Astrocyte (in vitro differentiated cells and primary cell): ENCODE measurements at regions not wholly inside any gene's neighbourhood (a gene's known extent, or its start where the extent isn't known, plus 50 kb on each side); places are given as distances from the start of the nearest gene placed in this dataset.

Experiments used
- DNase-seq: peaks from one replicate; pipeline ENCODE4 v3.0.0-alpha.2; 2010; ENCODE audit warnings: low read depth
- FAIRE-seq: peaks from 2 replicates; lab custom pipeline; 2011; peaks lifted over from hg19 to GRCh38; lab: Jason Lieb, UNC
- H2AFZ ChIP-seq: 2 replicates; pipeline ENCODE4 v1.6.0; 2012; ENCODE audit warnings: low read depth, low read length, inconsistent platforms
- H3K27ac ChIP-seq: 2 replicates; pipeline ENCODE4 v1.5.1; 2011; ENCODE audit warnings: low read depth, low read length, inconsistent platforms
- H3K27me3 ChIP-seq: 2 replicates; pipeline ENCODE4 v1.6.0; 2011; ENCODE audit warnings: low read length, inconsistent platforms; ENCODE audit not compliant: insufficient read depth
- H3K36me3 ChIP-seq: 2 replicates; pipeline ENCODE4 v1.5.1; 2011; ENCODE audit warnings: low read length, inconsistent platforms; ENCODE audit not compliant: insufficient read depth
- H3K4me1 ChIP-seq: 2 replicates; pipeline ENCODE4 v1.5.1; 2011; ENCODE audit warnings: low read length, inconsistent platforms; ENCODE audit not compliant: insufficient read depth
- H3K4me2 ChIP-seq: 2 replicates; pipeline ENCODE4 v1.6.0; 2012; ENCODE audit warnings: low read length, inconsistent platforms
- H3K4me3 ChIP-seq: 2 replicates; pipeline ENCODE4 v1.5.1; 2011; ENCODE audit warnings: low read depth, mild to moderate bottlenecking, low read length, inconsistent platforms; ENCODE audit not compliant: insufficient read depth
- H3K79me2 ChIP-seq: 2 replicates; pipeline ENCODE4 v1.6.0; 2012; ENCODE audit warnings: mild to moderate bottlenecking, low read length, inconsistent platforms; ENCODE audit not compliant: insufficient read depth
- H3K9ac ChIP-seq: 2 replicates; pipeline ENCODE4 v1.6.0; 2012; ENCODE audit warnings: mild to moderate bottlenecking, low read length, inconsistent platforms
- H3K9me3 ChIP-seq: 2 replicates; pipeline ENCODE4 v1.5.1; 2012; ENCODE audit warnings: low read depth, mild to moderate bottlenecking, low read length, inconsistent platforms; ENCODE audit not compliant: insufficient read depth
- H4K20me1 ChIP-seq: 2 replicates; pipeline ENCODE4 v1.6.0; 2012; ENCODE audit warnings: low read length, inconsistent platforms; ENCODE audit not compliant: insufficient read depth
- H3K27ac Mint-ChIP-seq: one replicate; pipeline ENCODE4 v1.8.0; 2021; ENCODE audit warnings: mild to moderate bottlenecking, mixed read lengths; ENCODE audit not compliant: unreplicated experiment
- H3K27me3 Mint-ChIP-seq: one replicate; pipeline ENCODE4 v1.8.0; 2021; ENCODE audit warnings: low read depth, mixed read lengths; ENCODE audit not compliant: unreplicated experiment
- H3K36me3 Mint-ChIP-seq: one replicate; pipeline ENCODE4 v1.8.0; 2021; ENCODE audit warnings: low read depth, mixed read lengths; ENCODE audit not compliant: unreplicated experiment
- H3K4me1 Mint-ChIP-seq: one replicate; pipeline ENCODE4 v1.8.0; 2021; ENCODE audit warnings: low read depth, mixed read lengths; ENCODE audit not compliant: unreplicated experiment
- H3K4me3 Mint-ChIP-seq: one replicate; pipeline ENCODE4 v1.8.0; 2021; ENCODE audit warnings: mild to moderate bottlenecking, moderate library complexity, mixed read lengths; ENCODE audit not compliant: unreplicated experiment
- H3K9me3 Mint-ChIP-seq: one replicate; pipeline ENCODE4 v1.8.0; 2021; ENCODE audit warnings: mild to moderate bottlenecking, mixed read lengths; ENCODE audit not compliant: unreplicated experiment
- CTCF ChIP-seq: IDR thresholded peaks from 2 replicates; pipeline ENCODE4 v1.5.1; 2011; ENCODE audit warnings: low read depth, mild to moderate bottlenecking, inconsistent platforms, low read length, moderate library complexity; ENCODE audit not compliant: insufficient read depth
- EZH2 ChIP-seq: IDR thresholded peaks from 2 replicates; pipeline ENCODE4 v1.6.1; 2012; ENCODE audit warnings: mild to moderate bottlenecking, low read length, inconsistent platforms; ENCODE audit not compliant: insufficient read depth

GRCh38 chr1:112320058-112320457, 76.0 kb upstream of the CTTNBP2NL start:
- Mint-ChIP-seq H3K4me1 (peaks cover 4% of the 10 kb centered on the region), H3K9me3 (no peaks in the 10 kb centered on the region), H3K27ac (no peak overlapping the region), H3K36me3 (no peaks in the 10 kb centered on the region), H3K27me3 (peaks cover 20% of the 10 kb centered on the region), H3K4me3 (no peak overlapping the region)
- H4K20me1 ChIP-seq = no peaks in the 10 kb centered on the region
- H3K36me3 ChIP-seq = no peaks in the 10 kb centered on the region
- TF ChIP-seq CTCF (no peak), EZH2 (no peak)
- no peak overlapping the region for H2AFZ ChIP-seq
- DNase-seq (no peak), FAIRE-seq (no peak)
- H3K27ac ChIP-seq = no peak overlapping the region
- H3K27me3 ChIP-seq = peaks cover 13% of the 10 kb centered on the region
- H3K4me3 ChIP-seq = no peak overlapping the region
- H3K4me2 ChIP-seq = no peak overlapping the region
- no peaks in the 10 kb centered on the region for H3K9me3 ChIP-seq
- no peaks in the 10 kb centered on the region for H3K79me2 ChIP-seq
- no peaks in the 10 kb centered on the region for H3K4me1 ChIP-seq
- H3K9ac ChIP-seq = no peak overlapping the region

- Mint-ChIP-seq H3K27ac (no peak overlapping the region), H3K4me1 (peaks cover 4% of the 10 kb centered on the region), H3K27me3 (peaks cover 25% of the 10 kb centered on the region), H3K4me3 (no peak overlapping the region), H3K36me3 (no peaks in the 10 kb centered on the region), H3K9me3 (no peaks in the 10 kb centered on the region)
- TF ChIP-seq CTCF (no peak), EZH2 (no peak)
- Histone ChIP-seq H3K4me3 (no peak overlapping the region), H3K9me3 (no peaks in the 10 kb centered on the region), H3K4me2 (no peak overlapping the region), H3K27me3 (peaks cover 15% of the 10 kb centered on the region), H3K27ac (no peak overlapping the region), H3K79me2 (no peaks in the 10 kb centered on the region), H2AFZ (no peak overlapping the region), H3K4me1 (no peaks in the 10 kb centered on the region), H4K20me1 (no peaks in the 10 kb centered on the region), H3K36me3 (no peaks in the 10 kb centered on the region), H3K9ac (no peak overlapping the region)
- DNase-seq = no peak
- FAIRE-seq = no peak
Observed at GRCh38 chr1:112322018-112322417, 74.0 kb upstream of the CTTNBP2NL start.

GRCh38 chr1:112322983-112323678, 72.9 kb upstream of the CTTNBP2NL start:
- FAIRE-seq (no peak), DNase-seq (no peak)
- Mint-ChIP-seq H3K4me1 (peaks cover 4% of the 10 kb centered on the region), H3K27me3 (peaks cover 25% of the 10 kb centered on the region), H3K27ac (no peak overlapping the region), H3K4me3 (no peak overlapping the region), H3K9me3 (no peaks in the 10 kb centered on the region), H3K36me3 (no peaks in the 10 kb centered on the region)
- no peak overlapping the region for H3K9ac ChIP-seq
- H3K9me3 ChIP-seq = no peaks in the 10 kb centered on the region
- H3K79me2 ChIP-seq = no peaks in the 10 kb centered on the region
- no peak overlapping the region for H3K4me3 ChIP-seq
- no peak for TF ChIP-seq CTCF
- TF ChIP-seq EZH2 = no peak
- H3K4me2 ChIP-seq = no peak overlapping the region
- no peak overlapping the region for H2AFZ ChIP-seq
- no peaks in the 10 kb centered on the region for H3K4me1 ChIP-seq
- no peaks in the 10 kb centered on the region for H3K36me3 ChIP-seq
- H3K27ac ChIP-seq = no peak overlapping the region
- peaks cover 15% of the 10 kb centered on the region for H3K27me3 ChIP-seq
- H4K20me1 ChIP-seq = no peaks in the 10 kb centered on the region
